SH-SY5Y (cell line): ENCODE measurements at regions not wholly inside any gene's neighbourhood (a gene's known extent, or its start where the extent isn't known, plus 50 kb on each side); places are given as distances from the start of the nearest gene placed in this dataset.

Experiments used
- GATA2 ChIP-seq: IDR thresholded peaks from 2 replicates; pipeline ENCODE4 v1.6.1; 2011; ENCODE audit warnings: mild to moderate bottlenecking, low read depth, low read length
- GATA3 ChIP-seq: IDR thresholded peaks from 2 replicates; pipeline ENCODE4 v1.6.1; 2011; ENCODE audit warnings: low read depth, mild to moderate bottlenecking, low read length, moderate library complexity

DNA sequence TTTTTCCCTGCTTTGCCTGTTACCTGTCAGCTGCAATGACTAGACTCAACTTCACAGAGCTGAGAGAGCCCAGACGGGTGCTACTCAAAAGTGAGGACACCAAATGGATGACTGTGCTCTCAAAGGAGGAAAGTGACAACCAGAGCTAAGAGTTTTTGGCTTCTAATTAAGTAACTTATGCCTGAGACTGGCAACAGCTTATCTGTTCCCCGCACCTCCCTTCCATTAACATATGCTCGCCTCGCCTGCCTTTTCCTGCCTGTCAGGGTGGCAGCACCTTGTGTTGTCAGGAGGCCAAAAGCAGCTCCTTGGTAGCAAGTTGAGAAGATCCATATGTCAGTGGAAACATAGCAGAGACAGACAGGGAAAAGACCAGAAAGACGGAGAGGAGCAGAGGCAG is 573.9 kb upstream of the KIRREL3 start:
- TF ChIP-seq GATA2 (no peak), GATA3 (no peak)
